DOHH2 (cell line): ENCODE measurements at regions not wholly inside any gene's neighbourhood (a gene's known extent, or its start where the extent isn't known, plus 50 kb on each side); places are given as distances from the start of the nearest gene placed in this dataset.
"Not testable (repeated sequence)": the region's sequence is repeated elsewhere in the genome, so short reads cannot be mapped to it uniquely, and the experiment has no call there.

Experiments used
- H3F3A ChIP-seq: fragments of 200-600 bp; sonication (generic), shearing (Covaris generic); 2 replicates; pipeline ENCODE4 v1.6.0; 2016; ENCODE audit warnings: antibody characterized with exemption, mild to moderate bottlenecking; ENCODE audit not compliant: control insufficient read depth, insufficient read depth
- H3K27ac ChIP-seq: fragments of 200-600 bp; sonication (generic); 2 replicates; pipeline ENCODE4 v1.5.1; 2014; ENCODE audit warnings: low read depth, mild to moderate bottlenecking, low read length, moderate library complexity
- H3K27me3 ChIP-seq: fragments of 200-600 bp; sonication (generic); 2 replicates; pipeline ENCODE4 v1.6.1; 2014; ENCODE audit warnings: mild to moderate bottlenecking, low read length, mixed read lengths; ENCODE audit not compliant: control insufficient read depth
- H3K36me3 ChIP-seq: fragments of 200-600 bp; sonication (generic); 2 replicates; pipeline ENCODE4 v1.6.1; 2014; ENCODE audit warnings: mild to moderate bottlenecking, low read length, moderate library complexity, mixed read lengths; ENCODE audit not compliant: control insufficient read depth
- H3K4me1 ChIP-seq: fragments of 200-600 bp; sonication (generic); 2 replicates; pipeline ENCODE4 v1.6.1; 2014; ENCODE audit warnings: mild to moderate bottlenecking, low read length, mixed read lengths; ENCODE audit not compliant: control insufficient read depth
- H3K4me2 ChIP-seq: fragments of 200-600 bp; sonication (generic); 2 replicates; pipeline ENCODE4 v1.6.0; 2014; ENCODE audit warnings: mild to moderate bottlenecking, low read length, moderate library complexity
- H3K4me3 ChIP-seq: fragments of 200-600 bp; sonication (generic); 2 replicates; pipeline ENCODE4 v1.5.1; 2014; ENCODE audit warnings: mild to moderate bottlenecking, low read length, mixed read lengths
- H3K79me2 ChIP-seq: fragments of 200-600 bp; sonication (generic); 2 replicates; pipeline ENCODE4 v1.6.1; 2014; ENCODE audit warnings: mild to moderate bottlenecking, low read length, mixed read lengths; ENCODE audit not compliant: control insufficient read depth
- H3K9me2 ChIP-seq: fragments of 200-600 bp; sonication (generic); replicated peaks from 2 replicates; pipeline ENCODE4 v1.6.1; 2014; ENCODE audit warnings: mild to moderate bottlenecking, low read length, mixed read lengths; ENCODE audit not compliant: control insufficient read depth
- H3K9me3 ChIP-seq: fragments of 200-600 bp; sonication (generic); 2 replicates; pipeline ENCODE4 v1.6.1; 2014; ENCODE audit warnings: antibody characterized with exemption, low read length, mixed read lengths; ENCODE audit not compliant: control insufficient read depth, insufficient read depth
- H4K20me1 ChIP-seq: fragments of 200-600 bp; sonication (generic); 2 replicates; pipeline ENCODE4 v1.6.0; 2014; ENCODE audit warnings: low read depth, mild to moderate bottlenecking, antibody characterized with exemption, low read length, moderate library complexity; ENCODE audit not compliant: control insufficient read depth, insufficient read depth

GRCh38 chr2:91659917-91660275, 2968.4 kb downstream of the RPIA start:
- not testable (repeated sequence) for H4K20me1 ChIP-seq, H3K27me3 ChIP-seq, H3K27ac ChIP-seq, H3K36me3 ChIP-seq, H3K9me2 ChIP-seq, H3K79me2 ChIP-seq, H3K9me3 ChIP-seq, H3K4me1 ChIP-seq, H3F3A ChIP-seq, H3K4me2 ChIP-seq, H3K4me3 ChIP-seq

DNA sequence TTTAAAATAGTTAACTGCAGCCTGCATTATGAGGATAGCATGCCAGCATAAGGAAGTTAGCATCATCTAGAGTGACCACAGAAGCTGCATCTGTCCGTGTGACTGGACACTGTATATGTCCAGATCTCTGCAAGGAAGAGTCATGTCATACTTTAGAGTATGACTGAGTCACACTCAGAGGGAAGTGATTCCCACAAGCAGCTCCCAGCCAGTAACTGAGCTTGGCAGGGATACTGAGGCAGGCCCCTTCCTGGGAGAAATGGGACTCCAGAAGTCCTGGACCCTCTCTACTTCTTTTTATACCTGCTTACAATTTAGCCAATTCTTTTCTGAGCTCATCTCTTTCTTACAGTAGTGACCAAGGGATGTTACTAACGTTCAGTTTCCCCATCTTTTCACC, 2975.9 kb downstream of the RPIA start:
- not testable (repeated sequence) for H3K4me2 ChIP-seq, H3K36me3 ChIP-seq, H3F3A ChIP-seq, H3K27ac ChIP-seq, H3K4me3 ChIP-seq, H3K27me3 ChIP-seq, H3K79me2 ChIP-seq, H3K4me1 ChIP-seq, H4K20me1 ChIP-seq, H3K9me3 ChIP-seq, H3K9me2 ChIP-seq

- not testable (repeated sequence) for H3K4me3 ChIP-seq, H3K4me2 ChIP-seq, H4K20me1 ChIP-seq, H3K9me2 ChIP-seq, H3K27ac ChIP-seq, H3K27me3 ChIP-seq, H3K9me3 ChIP-seq, H3F3A ChIP-seq, H3K36me3 ChIP-seq, H3K4me1 ChIP-seq, H3K79me2 ChIP-seq
These were observed 2994.1 kb downstream of the RPIA start for GRCh38 chr2:91685541-91685940.

- not testable (repeated sequence) for H3K4me3 ChIP-seq, H3K4me2 ChIP-seq, H3K9me3 ChIP-seq, H3K27ac ChIP-seq, H3K9me2 ChIP-seq, H3K4me1 ChIP-seq, H3K79me2 ChIP-seq, H3K36me3 ChIP-seq, H3K27me3 ChIP-seq, H4K20me1 ChIP-seq, H3F3A ChIP-seq
These were observed 2994.6 kb downstream of the RPIA start for GRCh38 chr2:91686046-91686445.
